SH-SY5Y (cell line): ENCODE measurements at regions not wholly inside any gene's neighbourhood (a gene's known extent, or its start where the extent isn't known, plus 50 kb on each side); places are given as distances from the start of the nearest gene placed in this dataset.

Source experiments
- GATA2 ChIP-seq: IDR thresholded peaks from 2 replicates; pipeline ENCODE4 v1.6.1; 2011; ENCODE audit warnings: mild to moderate bottlenecking, low read depth, low read length
- GATA3 ChIP-seq: IDR thresholded peaks from 2 replicates; pipeline ENCODE4 v1.6.1; 2011; ENCODE audit warnings: low read depth, mild to moderate bottlenecking, low read length, moderate library complexity

DNA sequence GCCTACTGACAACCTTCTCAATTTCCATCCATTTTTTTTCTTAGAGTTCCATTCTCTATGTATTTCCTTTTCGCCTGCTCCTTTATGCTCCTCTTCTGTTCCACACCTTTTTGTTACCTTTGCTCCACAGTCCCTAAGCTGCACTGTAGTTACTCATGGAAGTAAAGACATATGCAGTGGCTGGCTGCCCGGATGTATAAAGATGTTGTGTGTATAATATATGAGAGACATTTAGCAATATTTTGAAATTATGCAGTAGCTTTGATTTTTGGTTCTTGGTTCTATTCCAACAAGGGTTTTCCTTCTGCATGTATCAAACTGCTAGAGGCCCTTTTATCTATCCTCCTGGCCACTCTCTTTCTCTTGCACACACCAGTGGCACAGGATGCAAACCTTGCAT, 234.9 kb downstream of the DOK5 start:
- TF ChIP-seq GATA2 (no peak), GATA3 (no peak)
